ENCODE measurements at regions not wholly inside any gene's neighbourhood (a gene's known extent, or its start where the extent isn't known, plus 50 kb on each side); places are given as distances from the start of the nearest gene placed in this dataset.

DNA sequence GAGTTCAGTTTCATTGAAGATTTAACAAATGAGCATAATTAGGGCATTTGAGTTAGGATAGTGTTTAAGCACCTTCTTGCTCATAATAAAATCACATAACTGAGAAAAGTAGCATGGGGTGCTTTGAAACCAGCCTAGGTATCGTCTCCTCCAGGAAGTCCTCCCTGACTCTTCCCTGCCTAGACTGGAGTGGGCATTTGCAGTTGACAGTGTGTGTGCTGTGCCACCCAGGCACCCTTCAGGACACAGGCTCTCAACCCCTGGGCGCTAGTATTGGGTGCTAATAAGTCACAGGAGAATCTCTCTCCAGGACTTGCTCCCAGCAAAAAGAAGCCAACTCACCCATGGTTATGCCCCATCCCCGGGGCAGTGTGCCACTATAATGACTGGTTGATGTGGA, 584.1 kb downstream of the INSC start:
- TF ChIP-seq POLR2AphosphoS5 (IDR thresholded peaks at IDR 0.05; ENCODE audit: low read depth, low read length) (no peak), SIN3A (IDR thresholded peaks at IDR 0.05; ENCODE audit: borderline replicate concordance, insufficient read depth, low read length) (no peak), TAF1 (IDR thresholded peaks at IDR 0.05; ENCODE audit: borderline replicate concordance, insufficient read depth, low read length) (no peak)
- TF ChIP-seq, protein P1, sequence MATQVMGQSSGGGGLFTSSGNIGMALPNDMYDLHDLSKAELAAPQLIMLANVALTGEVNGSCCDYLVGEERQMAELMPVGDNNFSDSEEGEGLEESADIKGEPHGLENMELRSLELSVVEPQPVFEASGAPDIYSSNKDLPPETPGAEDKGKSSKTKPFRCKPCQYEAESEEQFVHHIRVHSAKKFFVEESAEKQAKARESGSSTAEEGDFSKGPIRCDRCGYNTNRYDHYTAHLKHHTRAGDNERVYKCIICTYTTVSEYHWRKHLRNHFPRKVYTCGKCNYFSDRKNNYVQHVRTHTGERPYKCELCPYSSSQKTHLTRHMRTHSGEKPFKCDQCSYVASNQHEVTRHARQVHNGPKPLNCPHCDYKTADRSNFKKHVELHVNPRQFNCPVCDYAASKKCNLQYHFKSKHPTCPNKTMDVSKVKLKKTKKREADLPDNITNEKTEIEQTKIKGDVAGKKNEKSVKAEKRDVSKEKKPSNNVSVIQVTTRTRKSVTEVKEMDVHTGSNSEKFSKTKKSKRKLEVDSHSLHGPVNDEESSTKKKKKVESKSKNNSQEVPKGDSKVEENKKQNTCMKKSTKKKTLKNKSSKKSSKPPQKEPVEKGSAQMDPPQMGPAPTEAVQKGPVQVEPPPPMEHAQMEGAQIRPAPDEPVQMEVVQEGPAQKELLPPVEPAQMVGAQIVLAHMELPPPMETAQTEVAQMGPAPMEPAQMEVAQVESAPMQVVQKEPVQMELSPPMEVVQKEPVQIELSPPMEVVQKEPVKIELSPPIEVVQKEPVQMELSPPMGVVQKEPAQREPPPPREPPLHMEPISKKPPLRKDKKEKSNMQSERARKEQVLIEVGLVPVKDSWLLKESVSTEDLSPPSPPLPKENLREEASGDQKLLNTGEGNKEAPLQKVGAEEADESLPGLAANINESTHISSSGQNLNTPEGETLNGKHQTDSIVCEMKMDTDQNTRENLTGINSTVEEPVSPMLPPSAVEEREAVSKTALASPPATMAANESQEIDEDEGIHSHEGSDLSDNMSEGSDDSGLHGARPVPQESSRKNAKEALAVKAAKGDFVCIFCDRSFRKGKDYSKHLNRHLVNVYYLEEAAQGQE (IDR thresholded peaks at IDR 0.05; ENCODE audit: insufficient read depth in 1 of 2, low read depth in 2 of 2, low read length in 2 of 2): no peak
